ENCODE measurements at regions not wholly inside any gene's neighbourhood (a gene's known extent, or its start where the extent isn't known, plus 50 kb on each side); places are given as distances from the start of the nearest gene placed in this dataset.

- ATAC-seq (ENCODE audit: low read depth in 2 of 2), result no peak
- H3K9me3 ChIP-seq (ENCODE audit: control insufficient read depth in 2 of 2, low read length in 2 of 2), result no peaks in the 10 kb centered on the region
These were observed 513.4 kb downstream of the MED13L start for GRCh38 chr12:115763982-115764621.

GRCh38 chr12:115763376-115763775, 514.1 kb downstream of the MED13L start:
- Mint-ChIP-seq H3K4me1 (no peaks in the 10 kb centered on the region), H3K9me3 (peaks cover 0 to 3% (median 1%) of the 10 kb centered on the region in 7 donors), H3K4me3 (no peak overlapping the region), H3K27ac (no peak overlapping the region), H3K36me3 (no peaks in the 10 kb centered on the region), H3K27me3 (no peaks in the 10 kb centered on the region)
- Histone ChIP-seq H3K4me3 (ENCODE audit: low read depth, low read length) (no peak overlapping the region), H3K9me3 (ENCODE audit: control insufficient read depth in 2 of 2, low read length in 2 of 2) (no peaks in the 10 kb centered on the region), H3K27me3 (ENCODE audit: control insufficient read depth, insufficient read depth, low read length) (no peaks in the 10 kb centered on the region), H3K36me3 (ENCODE audit: control insufficient read depth, insufficient read depth, low read length) (no peaks in the 10 kb centered on the region), H3K4me1 (ENCODE audit: control insufficient read depth, insufficient read depth, low read length, poor library complexity, severe bottlenecking) (no peaks in the 10 kb centered on the region), H3K27ac (ENCODE audit: insufficient read depth, low read length, poor library complexity, severe bottlenecking) (no peak overlapping the region)
- no peak for ATAC-seq (ENCODE audit: low read depth in 2 of 2)
- no peak for DNase-seq

More at GRCh38 chr12:115763982-115764621, 513.4 kb downstream of the MED13L start:
- Histone ChIP-seq H3K27ac (ENCODE audit: insufficient read depth, low read length, poor library complexity, severe bottlenecking) (no peak overlapping the region), H3K4me1 (ENCODE audit: control insufficient read depth, insufficient read depth, low read length, poor library complexity, severe bottlenecking) (no peaks in the 10 kb centered on the region), H3K27me3 (ENCODE audit: control insufficient read depth, insufficient read depth, low read length) (no peaks in the 10 kb centered on the region), H3K4me3 (ENCODE audit: low read depth, low read length) (no peak overlapping the region), H3K36me3 (ENCODE audit: control insufficient read depth, insufficient read depth, low read length) (no peaks in the 10 kb centered on the region)
- Mint-ChIP-seq H3K9me3 (peaks cover 0 to 3% (median 1%) of the 10 kb centered on the region in 7 donors), H3K27me3 (no peaks in the 10 kb centered on the region), H3K4me1 (no peaks in the 10 kb centered on the region), H3K4me3 (no peak overlapping the region), H3K36me3 (no peaks in the 10 kb centered on the region), H3K27ac (no peak overlapping the region)
- DNase-seq, result no peak

GRCh38 chr12:115762936-115763335, 514.6 kb downstream of the MED13L start:
- H3K4me1 Mint-ChIP-seq, result no peaks in the 10 kb centered on the region
- H3K27ac Mint-ChIP-seq, result no peak overlapping the region
- H3K27ac ChIP-seq (ENCODE audit: insufficient read depth, low read length, poor library complexity, severe bottlenecking), result no peak overlapping the region
- ATAC-seq (ENCODE audit: low read depth in 2 of 2), result no peak
- no peaks in the 10 kb centered on the region for H3K9me3 ChIP-seq (ENCODE audit: control insufficient read depth in 2 of 2, low read length in 2 of 2)
- H3K4me3 Mint-ChIP-seq, result no peak overlapping the region
- no peaks in the 10 kb centered on the region for H3K27me3 Mint-ChIP-seq
- no peaks in the 10 kb centered on the region for H3K36me3 ChIP-seq (ENCODE audit: control insufficient read depth, insufficient read depth, low read length)
- no peak overlapping the region for H3K4me3 ChIP-seq (ENCODE audit: low read depth, low read length)
- H3K4me1 ChIP-seq (ENCODE audit: control insufficient read depth, insufficient read depth, low read length, poor library complexity, severe bottlenecking), result no peaks in the 10 kb centered on the region
- peaks cover 0 to 3% (median 1%) of the 10 kb centered on the region in 7 donors for H3K9me3 Mint-ChIP-seq
- H3K36me3 Mint-ChIP-seq, result no peaks in the 10 kb centered on the region
- no peaks in the 10 kb centered on the region for H3K27me3 ChIP-seq (ENCODE audit: control insufficient read depth, insufficient read depth, low read length)
- DNase-seq, result no peak

- H3K9me3 ChIP-seq (ENCODE audit: control insufficient read depth in 2 of 2, low read length in 2 of 2), result no peaks in the 10 kb centered on the region
- H3K4me1 Mint-ChIP-seq, result no peaks in the 10 kb centered on the region
- no peaks in the 10 kb centered on the region for H3K4me1 ChIP-seq (ENCODE audit: control insufficient read depth, insufficient read depth, low read length, poor library complexity, severe bottlenecking)
- peaks cover 0 to 3% (median 1%) of the 10 kb centered on the region in 7 donors for H3K9me3 Mint-ChIP-seq
- H3K27ac Mint-ChIP-seq, result no peak overlapping the region
- no peaks in the 10 kb centered on the region for H3K36me3 Mint-ChIP-seq
- DNase-seq (no peak), ATAC-seq (ENCODE audit: low read depth in 2 of 2) (no peak)
- no peaks in the 10 kb centered on the region for H3K27me3 Mint-ChIP-seq
- H3K27me3 ChIP-seq (ENCODE audit: control insufficient read depth, insufficient read depth, low read length), result no peaks in the 10 kb centered on the region
- no peak overlapping the region for H3K4me3 Mint-ChIP-seq
- H3K27ac ChIP-seq (ENCODE audit: insufficient read depth, low read length, poor library complexity, severe bottlenecking), result no peak overlapping the region
- H3K4me3 ChIP-seq (ENCODE audit: low read depth, low read length), result no peak overlapping the region
- H3K36me3 ChIP-seq (ENCODE audit: control insufficient read depth, insufficient read depth, low read length), result no peaks in the 10 kb centered on the region
These were observed 515.7 kb downstream of the MED13L start for GRCh38 chr12:115761784-115762183.

GRCh38 chr12:115760231-115760630, 517.3 kb downstream of the MED13L start:
- no peak overlapping the region for H3K27ac Mint-ChIP-seq
- ATAC-seq (ENCODE audit: low read depth in 2 of 2), result no peak
- no peaks in the 10 kb centered on the region for H3K4me1 Mint-ChIP-seq

GRCh38 chr12:115758877-115759620, 518.4 kb downstream of the MED13L start:
- H3K36me3 ChIP-seq (ENCODE audit: control insufficient read depth, insufficient read depth, low read length), result no peaks in the 10 kb centered on the region
- Mint-ChIP-seq H3K4me1 (no peaks in the 10 kb centered on the region), H3K9me3 (peaks cover 0 to 3% (median 0%) of the 10 kb centered on the region in 7 donors), H3K27me3 (no peaks in the 10 kb centered on the region), H3K4me3 (no peak overlapping the region), H3K27ac (no peak overlapping the region), H3K36me3 (no peaks in the 10 kb centered on the region)
- no peak for DNase-seq
- H3K4me3 ChIP-seq (ENCODE audit: low read depth, low read length), result no peak overlapping the region
- H3K9me3 ChIP-seq (ENCODE audit: control insufficient read depth in 2 of 2, low read length in 2 of 2), result no peaks in the 10 kb centered on the region
- H3K27ac ChIP-seq (ENCODE audit: insufficient read depth, low read length, poor library complexity, severe bottlenecking), result no peak overlapping the region
- ATAC-seq (ENCODE audit: low read depth in 2 of 2), result no peak
- H3K4me1 ChIP-seq (ENCODE audit: control insufficient read depth, insufficient read depth, low read length, poor library complexity, severe bottlenecking), result no peaks in the 10 kb centered on the region
- H3K27me3 ChIP-seq (ENCODE audit: control insufficient read depth, insufficient read depth, low read length), result no peaks in the 10 kb centered on the region

More at GRCh38 chr12:115760231-115760630, 517.3 kb downstream of the MED13L start:
- no peak for DNase-seq
- no peaks in the 10 kb centered on the region for H3K4me1 ChIP-seq (ENCODE audit: control insufficient read depth, insufficient read depth, low read length, poor library complexity, severe bottlenecking)
- Mint-ChIP-seq H3K9me3 (peaks cover 0 to 3% (median 0%) of the 10 kb centered on the region in 7 donors), H3K36me3 (no peaks in the 10 kb centered on the region), H3K4me3 (no peak overlapping the region), H3K27me3 (no peaks in the 10 kb centered on the region)
- no peaks in the 10 kb centered on the region for H3K27me3 ChIP-seq (ENCODE audit: control insufficient read depth, insufficient read depth, low read length)
- no peak overlapping the region for H3K4me3 ChIP-seq (ENCODE audit: low read depth, low read length)
- H3K9me3 ChIP-seq (ENCODE audit: control insufficient read depth in 2 of 2, low read length in 2 of 2), result no peaks in the 10 kb centered on the region
- H3K27ac ChIP-seq (ENCODE audit: insufficient read depth, low read length, poor library complexity, severe bottlenecking), result no peak overlapping the region
- no peaks in the 10 kb centered on the region for H3K36me3 ChIP-seq (ENCODE audit: control insufficient read depth, insufficient read depth, low read length)

GRCh38 chr12:115758183-115758582, 519.3 kb downstream of the MED13L start:
- no peak overlapping the region for H3K4me3 ChIP-seq (ENCODE audit: low read depth, low read length)
- no peaks in the 10 kb centered on the region for H3K9me3 ChIP-seq (ENCODE audit: control insufficient read depth in 2 of 2, low read length in 2 of 2)
- H3K9me3 Mint-ChIP-seq, result peaks cover 0 to 3% (median 0%) of the 10 kb centered on the region in 7 donors
- DNase-seq (no peak), ATAC-seq (ENCODE audit: low read depth in 2 of 2) (no peak)
- no peaks in the 10 kb centered on the region for H3K4me1 Mint-ChIP-seq
- no peaks in the 10 kb centered on the region for H3K36me3 ChIP-seq (ENCODE audit: control insufficient read depth, insufficient read depth, low read length)
- H3K27ac ChIP-seq (ENCODE audit: insufficient read depth, low read length, poor library complexity, severe bottlenecking), result no peak overlapping the region
- H3K4me3 Mint-ChIP-seq, result no peak overlapping the region
- H3K27me3 ChIP-seq (ENCODE audit: control insufficient read depth, insufficient read depth, low read length), result no peaks in the 10 kb centered on the region
- no peaks in the 10 kb centered on the region for H3K4me1 ChIP-seq (ENCODE audit: control insufficient read depth, insufficient read depth, low read length, poor library complexity, severe bottlenecking)
- H3K36me3 Mint-ChIP-seq, result no peaks in the 10 kb centered on the region
- H3K27me3 Mint-ChIP-seq, result no peaks in the 10 kb centered on the region
- no peak overlapping the region for H3K27ac Mint-ChIP-seq

- H3K27ac Mint-ChIP-seq, result no peak overlapping the region
- no peak for ATAC-seq (ENCODE audit: low read depth in 2 of 2)
These were observed 520.7 kb downstream of the MED13L start for GRCh38 chr12:115756804-115757203.

More at GRCh38 chr12:115756804-115757203, 520.7 kb downstream of the MED13L start:
- Histone ChIP-seq H3K27ac (ENCODE audit: insufficient read depth, low read length, poor library complexity, severe bottlenecking) (no peak overlapping the region), H3K27me3 (ENCODE audit: control insufficient read depth, insufficient read depth, low read length) (no peaks in the 10 kb centered on the region), H3K9me3 (ENCODE audit: control insufficient read depth in 2 of 2, low read length in 2 of 2) (no peaks in the 10 kb centered on the region), H3K4me3 (ENCODE audit: low read depth, low read length) (no peak overlapping the region), H3K36me3 (ENCODE audit: control insufficient read depth, insufficient read depth, low read length) (no peaks in the 10 kb centered on the region), H3K4me1 (ENCODE audit: control insufficient read depth, insufficient read depth, low read length, poor library complexity, severe bottlenecking) (no peaks in the 10 kb centered on the region)
- no peaks in the 10 kb centered on the region for H3K27me3 Mint-ChIP-seq
- H3K4me3 Mint-ChIP-seq, result no peak overlapping the region
- H3K36me3 Mint-ChIP-seq, result no peaks in the 10 kb centered on the region
- no peaks in the 10 kb centered on the region for H3K4me1 Mint-ChIP-seq
- peaks cover 0 to 3% (median 0%) of the 10 kb centered on the region in 7 donors for H3K9me3 Mint-ChIP-seq
- no peak for DNase-seq
